Neural cell (in vitro differentiated cells): ENCODE measurements at regions not wholly inside any gene's neighbourhood (a gene's known extent, or its start where the extent isn't known, plus 50 kb on each side); places are given as distances from the start of the nearest gene placed in this dataset.

Experiments used
- H2AFZ ChIP-seq: fragments of 200-600, 300-800 bp; sonication (generic), shearing (Covaris generic); 2 replicates; pipeline ENCODE4 v1.6.0; 2014; ENCODE audit warnings: low read depth, mild to moderate bottlenecking, antibody characterized with exemption, low read length, moderate library complexity
- H3F3A ChIP-seq: fragments of 200-600 bp; shearing (Covaris generic); 2 replicates; pipeline ENCODE4 v1.6.1; 2016; ENCODE audit warnings: mild to moderate bottlenecking, moderate library complexity, mixed read lengths, antibody characterized with exemption, low read length; ENCODE audit not compliant: insufficient read depth, poor library complexity, severe bottlenecking
- H3K27ac ChIP-seq: fragments of 200-600, 300-800 bp; sonication (generic), shearing (Covaris generic); 2 replicates; pipeline ENCODE4 v1.5.1; 2014; ENCODE audit warnings: mild to moderate bottlenecking, low read length, moderate library complexity
- H3K27me3 ChIP-seq: fragments of 300-800, 200-600 bp; sonication (generic), shearing (Covaris generic); 2 replicates; pipeline ENCODE4 v1.6.0; 2014; ENCODE audit warnings: mild to moderate bottlenecking, low read depth, low read length, moderate library complexity; ENCODE audit not compliant: insufficient read depth
- H3K36me3 ChIP-seq: fragments of 300-800, 200-600 bp; sonication (generic), shearing (Covaris generic); 2 replicates; pipeline ENCODE4 v1.5.1; 2014; ENCODE audit warnings: mild to moderate bottlenecking, antibody characterized with exemption, low read length, moderate library complexity; ENCODE audit not compliant: insufficient read depth
- H3K4me2 ChIP-seq: fragments of 300-800, 200-600 bp; sonication (generic), shearing (Covaris generic); 2 replicates; pipeline ENCODE4 v1.6.0; 2014; ENCODE audit warnings: mild to moderate bottlenecking, low read length
- H3K4me3 ChIP-seq: fragments of 300-800, 200-600 bp; sonication (generic), shearing (Covaris generic); 2 replicates; pipeline ENCODE4 v1.5.1; 2014; ENCODE audit warnings: mild to moderate bottlenecking, low read length, moderate library complexity
- H3K79me2 ChIP-seq: fragments of 200-600 bp; shearing (Covaris generic); replicated peaks from 2 replicates; pipeline ENCODE4 v1.6.0; 2014; ENCODE audit warnings: mild to moderate bottlenecking, low read length, moderate library complexity; ENCODE audit not compliant: insufficient read depth
- H3K9ac ChIP-seq: fragments of 300-800, 200-600 bp; sonication (generic), shearing (Covaris generic); 2 replicates; pipeline ENCODE4 v1.6.1; 2016; ENCODE audit warnings: mild to moderate bottlenecking, low read length, mixed read lengths
- H3K9me2 ChIP-seq: fragments of 200-600 bp; shearing (Covaris generic); 2 replicates; pipeline ENCODE4 v1.6.1; 2016; ENCODE audit warnings: mild to moderate bottlenecking, low read length, mixed read lengths; ENCODE audit not compliant: insufficient read depth
- H3K9me3 ChIP-seq: fragments of 200-600, 300-800 bp; sonication (generic), shearing (Covaris generic); 2 replicates; pipeline ENCODE4 v1.6.1; 2016; ENCODE audit warnings: mild to moderate bottlenecking, mixed run types, low read length, moderate library complexity, mixed read lengths
- H4K20me1 ChIP-seq: fragments of 200-600 bp; shearing (Covaris generic); 2 replicates; pipeline ENCODE4 v1.6.1; 2016; ENCODE audit warnings: mild to moderate bottlenecking, mixed run types; ENCODE audit not compliant: insufficient read depth
- CTCF ChIP-seq: fragments of 450-650 bp; IDR thresholded peaks from 2 replicates; pipeline ENCODE4 v1.5.1; 2014; ENCODE audit warnings: antibody characterized with exemption, mild to moderate bottlenecking, moderate library complexity; ENCODE audit not compliant: poor library complexity, severe bottlenecking
- EP300 ChIP-seq: fragments of 450-650 bp; conservative IDR thresholded peaks from 2 replicates; pipeline ENCODE4 v1.6.1; 2014; ENCODE audit warnings: antibody characterized with exemption, mild to moderate bottlenecking, moderate library complexity; ENCODE audit not compliant: poor library complexity, severe bottlenecking
- EZH2 ChIP-seq: fragments of 200-600, 300-800 bp; shearing (Covaris generic), sonication (generic); IDR thresholded peaks from 2 replicates; pipeline ENCODE4 v1.6.1; 2014; ENCODE audit warnings: antibody characterized with exemption, low read length, borderline replicate concordance, mild to moderate bottlenecking; ENCODE audit not compliant: insufficient read depth, poor library complexity, severe bottlenecking
- MXI1 ChIP-seq: fragments of 450-650 bp; conservative IDR thresholded peaks from 2 replicates; pipeline ENCODE4 v1.6.1; 2014; ENCODE audit warnings: antibody characterized with exemption, mild to moderate bottlenecking; ENCODE audit not compliant: poor library complexity, severe bottlenecking
- POLR2AphosphoS5 ChIP-seq: IDR thresholded peaks from 2 replicates; pipeline ENCODE4 v1.6.1; 2012
- RAD21 ChIP-seq: fragments of 450-650 bp; conservative IDR thresholded peaks from 2 replicates; pipeline ENCODE4 v1.6.1; 2014; ENCODE audit warnings: antibody characterized with exemption, mild to moderate bottlenecking, moderate library complexity
- SMC3 ChIP-seq: fragments of 450-650 bp; conservative IDR thresholded peaks from 2 replicates; pipeline ENCODE4 v1.6.1; 2014; ENCODE audit warnings: antibody characterized with exemption, mild to moderate bottlenecking, moderate library complexity; ENCODE audit not compliant: poor library complexity
- TAF1 ChIP-seq: IDR thresholded peaks from 2 replicates; pipeline ENCODE4 v1.6.1; 2012; ENCODE audit warnings: low read depth
- TF ChIP-seq, protein P1 (sequence below): IDR thresholded peaks from 2 replicates; pipeline ENCODE4 v1.6.1; 2012; ENCODE audit warnings: borderline replicate concordance

- TF ChIP-seq EP300 (no peak), TAF1 (no peak), EZH2 (no peak), POLR2AphosphoS5 (no peak), RAD21 (no peak), CTCF (no peak), MXI1 (no peak)
- TF ChIP-seq, protein P1, sequence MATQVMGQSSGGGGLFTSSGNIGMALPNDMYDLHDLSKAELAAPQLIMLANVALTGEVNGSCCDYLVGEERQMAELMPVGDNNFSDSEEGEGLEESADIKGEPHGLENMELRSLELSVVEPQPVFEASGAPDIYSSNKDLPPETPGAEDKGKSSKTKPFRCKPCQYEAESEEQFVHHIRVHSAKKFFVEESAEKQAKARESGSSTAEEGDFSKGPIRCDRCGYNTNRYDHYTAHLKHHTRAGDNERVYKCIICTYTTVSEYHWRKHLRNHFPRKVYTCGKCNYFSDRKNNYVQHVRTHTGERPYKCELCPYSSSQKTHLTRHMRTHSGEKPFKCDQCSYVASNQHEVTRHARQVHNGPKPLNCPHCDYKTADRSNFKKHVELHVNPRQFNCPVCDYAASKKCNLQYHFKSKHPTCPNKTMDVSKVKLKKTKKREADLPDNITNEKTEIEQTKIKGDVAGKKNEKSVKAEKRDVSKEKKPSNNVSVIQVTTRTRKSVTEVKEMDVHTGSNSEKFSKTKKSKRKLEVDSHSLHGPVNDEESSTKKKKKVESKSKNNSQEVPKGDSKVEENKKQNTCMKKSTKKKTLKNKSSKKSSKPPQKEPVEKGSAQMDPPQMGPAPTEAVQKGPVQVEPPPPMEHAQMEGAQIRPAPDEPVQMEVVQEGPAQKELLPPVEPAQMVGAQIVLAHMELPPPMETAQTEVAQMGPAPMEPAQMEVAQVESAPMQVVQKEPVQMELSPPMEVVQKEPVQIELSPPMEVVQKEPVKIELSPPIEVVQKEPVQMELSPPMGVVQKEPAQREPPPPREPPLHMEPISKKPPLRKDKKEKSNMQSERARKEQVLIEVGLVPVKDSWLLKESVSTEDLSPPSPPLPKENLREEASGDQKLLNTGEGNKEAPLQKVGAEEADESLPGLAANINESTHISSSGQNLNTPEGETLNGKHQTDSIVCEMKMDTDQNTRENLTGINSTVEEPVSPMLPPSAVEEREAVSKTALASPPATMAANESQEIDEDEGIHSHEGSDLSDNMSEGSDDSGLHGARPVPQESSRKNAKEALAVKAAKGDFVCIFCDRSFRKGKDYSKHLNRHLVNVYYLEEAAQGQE, result no peak
- Histone ChIP-seq H3K4me3 (no peak overlapping the region), H3K4me2 (no peak overlapping the region), H3K27me3 (no peaks in the 10 kb centered on the region), H4K20me1 (no peaks in the 10 kb centered on the region), H2AFZ (no peak overlapping the region), H3K9me3 (no peaks in the 10 kb centered on the region), H3K27ac (no peak overlapping the region), H3K9ac (no peak overlapping the region), H3K79me2 (no peaks in the 10 kb centered on the region), H3F3A (no peaks in the 10 kb centered on the region), H3K9me2 (no peaks in the 10 kb centered on the region), H3K36me3 (no peaks in the 10 kb centered on the region)
Observed at GRCh38 chr3:106836906-106837305, 540.3 kb upstream of the CCDC54 start.

DNA sequence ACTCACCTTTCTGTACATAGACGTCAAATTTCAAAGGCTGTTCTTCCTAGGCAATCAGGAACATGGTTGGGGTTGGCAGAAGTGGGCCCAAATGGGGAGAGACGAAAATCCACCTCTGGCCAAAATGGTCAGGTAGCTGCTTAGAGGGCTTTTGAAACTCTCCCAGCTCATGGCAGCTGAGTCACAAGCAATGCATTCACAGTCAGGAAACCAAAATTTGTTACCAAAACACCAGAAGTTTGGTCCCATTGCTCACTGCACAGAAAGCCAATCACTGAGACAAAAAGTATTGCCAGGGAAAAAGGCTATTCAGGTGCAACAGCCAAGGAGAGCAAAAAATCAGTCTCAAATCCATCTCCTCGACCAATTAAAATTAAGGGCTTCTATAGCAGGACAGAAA lies 539.6 kb upstream of the CCDC54 start:
- H3K9ac ChIP-seq, result no peak overlapping the region
- no peaks in the 10 kb centered on the region for H3K79me2 ChIP-seq
- no peak overlapping the region for H3K4me3 ChIP-seq
- H3K4me2 ChIP-seq, result no peak overlapping the region
- no peaks in the 10 kb centered on the region for H3K9me2 ChIP-seq
- no peaks in the 10 kb centered on the region for H3F3A ChIP-seq
- no peaks in the 10 kb centered on the region for H3K9me3 ChIP-seq
- H4K20me1 ChIP-seq, result no peaks in the 10 kb centered on the region
- no peak overlapping the region for H3K27ac ChIP-seq
- H3K27me3 ChIP-seq, result no peaks in the 10 kb centered on the region
- H3K36me3 ChIP-seq, result no peaks in the 10 kb centered on the region
- TF ChIP-seq RAD21 (no peak), POLR2AphosphoS5 (no peak), MXI1 (no peak), EZH2 (no peak), EP300 (no peak), SMC3 (no peak)
- TF ChIP-seq, protein P1, result no peak
- H2AFZ ChIP-seq, result no peak overlapping the region
